ENCODE measurements at regions not wholly inside any gene's neighbourhood (a gene's known extent, or its start where the extent isn't known, plus 50 kb on each side); places are given as distances from the start of the nearest gene placed in this dataset.
"Not testable (repeated sequence)": the region's sequence is repeated elsewhere in the genome, so short reads cannot be mapped to it uniquely, and the experiment has no call there.

- DNase-seq (ENCODE audit: low read depth) = no peak
These were observed 140.9 kb downstream of the DLL1 start for GRCh38 chr6:170149681-170150589.

- DNase-seq (ENCODE audit: low read depth) = no peak
These were observed 142.0 kb downstream of the DLL1 start for GRCh38 chr6:170148709-170149470.

GRCh38 chr6:170147832-170148708 lies 142.8 kb downstream of the DLL1 start:
- no peak for DNase-seq (ENCODE audit: low read depth)

- no peak for DNase-seq (ENCODE audit: low read depth)
These were observed 143.7 kb downstream of the DLL1 start for GRCh38 chr6:170147056-170147787.

GRCh38 chr6:170146640-170147039 lies 144.2 kb downstream of the DLL1 start:
- no peak for DNase-seq (ENCODE audit: low read depth)

- DNase-seq (ENCODE audit: low read depth) = not testable (repeated sequence)
These were observed 144.7 kb downstream of the DLL1 start for GRCh38 chr6:170146131-170146530.

DNA sequence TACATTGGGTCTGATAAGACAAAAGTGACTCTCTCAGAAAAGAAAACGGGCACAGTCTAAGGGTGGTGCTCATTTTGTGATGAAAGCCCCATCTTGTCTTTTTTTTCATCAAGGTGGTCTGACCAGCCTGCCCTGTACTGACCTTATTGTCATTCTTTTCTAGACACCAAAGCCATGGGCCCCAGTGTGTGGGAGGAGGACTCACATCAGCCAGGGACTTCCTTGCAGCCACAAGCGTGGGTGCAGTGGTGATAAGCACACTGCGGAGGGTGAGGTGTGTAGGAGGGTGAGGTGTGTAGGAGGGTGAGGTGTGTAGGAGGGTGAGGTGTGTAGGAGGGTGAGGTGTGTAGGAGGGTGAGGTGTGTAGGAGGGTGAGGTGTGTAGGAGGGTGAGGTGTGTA lies 145.2 kb downstream of the DLL1 start:
- not testable (repeated sequence) for DNase-seq (ENCODE audit: low read depth)

GRCh38 chr6:170145272-170145592 lies 145.6 kb downstream of the DLL1 start:
- no peak for DNase-seq (ENCODE audit: low read depth)

GRCh38 chr6:170144571-170145271 lies 146.2 kb downstream of the DLL1 start:
- DNase-seq (ENCODE audit: low read depth) = no peak

DNA sequence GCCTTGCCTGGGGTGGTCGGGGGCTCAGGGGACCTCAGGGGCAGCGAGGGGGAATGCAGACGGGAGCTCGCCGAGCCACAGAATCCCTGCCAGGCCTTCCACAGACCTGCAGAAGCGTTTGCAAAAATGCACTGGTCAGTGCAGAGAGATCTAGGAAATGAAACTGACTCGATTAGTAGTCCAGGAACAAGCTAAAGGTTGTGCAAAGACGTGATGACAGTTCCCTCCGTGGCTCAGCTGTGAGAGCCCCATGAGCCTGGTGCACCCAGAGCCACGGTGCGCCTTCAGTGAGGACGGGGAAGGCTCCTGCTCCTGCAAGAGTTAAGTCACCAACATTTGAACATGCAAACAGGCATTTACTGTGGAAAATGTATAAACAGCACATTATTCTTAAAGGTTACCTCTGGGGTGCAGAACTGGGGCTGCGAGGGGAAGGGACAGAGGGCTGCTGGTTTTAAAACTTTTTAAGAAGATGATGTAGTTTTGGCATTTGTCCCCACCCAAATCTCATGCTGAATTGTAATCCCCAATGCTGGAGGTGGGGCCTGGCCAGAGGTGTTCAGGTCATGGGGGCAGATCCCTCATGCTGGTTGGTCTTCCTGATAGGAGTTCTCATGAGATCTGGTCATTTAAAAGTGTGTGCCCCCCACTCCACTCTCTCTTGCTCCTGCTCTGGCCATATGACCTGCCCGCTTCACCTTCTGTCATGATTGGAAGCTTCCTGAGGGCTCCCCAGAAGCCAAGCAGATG lies 147.3 kb downstream of the DLL1 start:
- DNase-seq (ENCODE audit: low read depth) = no peak

GRCh38 chr6:170142559-170142958 lies 148.3 kb downstream of the DLL1 start:
- DNase-seq (ENCODE audit: low read depth) = no peak

- not testable (repeated sequence) for DNase-seq (ENCODE audit: low read depth)
These were observed 149.8 kb downstream of the DLL1 start for GRCh38 chr6:170141061-170141460.

- no peak for DNase-seq (ENCODE audit: low read depth)
These were observed 150.7 kb downstream of the DLL1 start for GRCh38 chr6:170140129-170140528.

DNA sequence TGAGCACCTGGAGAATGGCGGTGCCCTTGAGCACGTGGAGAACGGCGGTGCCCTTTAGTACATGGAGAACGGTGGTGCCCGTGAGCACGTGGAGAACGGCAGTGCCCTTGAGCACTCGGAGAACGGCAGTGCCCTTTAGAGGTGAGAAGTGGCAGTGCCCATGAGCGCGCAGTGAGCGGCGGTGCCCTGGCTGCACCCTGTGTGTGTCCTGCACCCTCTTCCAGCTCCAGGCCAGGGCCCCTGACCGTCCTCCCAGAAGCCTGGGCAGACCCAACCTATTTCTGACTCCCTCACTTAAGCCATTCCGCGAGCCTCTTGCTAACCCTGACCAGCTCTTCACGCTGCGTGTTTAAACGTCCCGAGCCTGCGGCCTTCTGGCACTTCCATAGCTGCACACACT lies 151.3 kb downstream of the DLL1 start:
- no peak for DNase-seq (ENCODE audit: low read depth)

- DNase-seq (ENCODE audit: low read depth) = not testable (repeated sequence)
These were observed 151.8 kb downstream of the DLL1 start for GRCh38 chr6:170139046-170139445.

DNA sequence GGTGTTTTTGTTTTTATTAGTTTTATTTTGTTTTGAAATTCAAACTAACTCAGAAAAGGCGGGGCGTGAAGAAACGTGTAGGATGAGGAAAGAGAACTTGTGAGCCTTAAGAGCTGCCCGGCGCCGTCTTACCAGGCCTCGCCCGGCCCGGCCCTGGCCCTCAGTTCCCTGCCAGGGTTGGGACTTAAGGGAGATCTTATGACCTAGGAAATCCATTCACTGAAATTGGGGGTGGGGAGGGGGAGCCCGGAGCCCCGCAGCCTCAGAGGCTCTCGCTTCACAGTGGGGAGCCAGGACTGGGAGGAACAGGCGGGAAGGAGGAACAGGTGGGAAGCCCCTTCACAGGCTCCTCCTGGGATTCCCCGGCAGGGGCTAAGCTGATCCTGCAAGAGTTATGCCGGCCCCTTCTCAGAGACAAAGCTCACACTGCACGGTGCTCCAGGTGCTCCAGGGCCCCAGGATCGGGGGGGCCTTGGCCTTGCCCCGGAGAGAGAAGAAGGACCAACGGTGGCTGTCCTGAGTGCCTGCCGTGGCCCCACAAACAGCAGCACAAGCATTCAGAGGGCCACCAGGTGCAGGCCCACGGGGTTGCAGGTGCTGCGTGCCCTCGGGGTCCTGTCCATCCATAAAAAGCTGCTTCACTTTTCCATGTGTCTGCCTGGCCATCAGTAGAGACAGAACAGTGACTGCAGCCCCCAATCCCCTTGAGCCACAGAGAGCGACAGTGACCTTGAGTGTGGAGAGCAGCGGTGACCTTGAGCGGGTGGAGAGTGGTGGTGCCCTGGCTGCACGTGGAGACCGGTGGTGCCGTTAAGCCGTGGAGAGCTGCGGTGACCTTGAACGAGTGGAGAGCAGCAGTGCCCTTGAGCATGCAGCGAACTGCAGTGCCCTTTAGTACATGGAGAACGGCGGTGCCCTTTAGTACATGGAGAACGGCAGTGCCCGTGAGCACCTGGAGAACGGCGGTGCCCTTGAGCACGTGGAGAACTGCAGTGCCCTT lies 152.7 kb downstream of the DLL1 start:
- no peak for DNase-seq (ENCODE audit: low read depth)

DNA sequence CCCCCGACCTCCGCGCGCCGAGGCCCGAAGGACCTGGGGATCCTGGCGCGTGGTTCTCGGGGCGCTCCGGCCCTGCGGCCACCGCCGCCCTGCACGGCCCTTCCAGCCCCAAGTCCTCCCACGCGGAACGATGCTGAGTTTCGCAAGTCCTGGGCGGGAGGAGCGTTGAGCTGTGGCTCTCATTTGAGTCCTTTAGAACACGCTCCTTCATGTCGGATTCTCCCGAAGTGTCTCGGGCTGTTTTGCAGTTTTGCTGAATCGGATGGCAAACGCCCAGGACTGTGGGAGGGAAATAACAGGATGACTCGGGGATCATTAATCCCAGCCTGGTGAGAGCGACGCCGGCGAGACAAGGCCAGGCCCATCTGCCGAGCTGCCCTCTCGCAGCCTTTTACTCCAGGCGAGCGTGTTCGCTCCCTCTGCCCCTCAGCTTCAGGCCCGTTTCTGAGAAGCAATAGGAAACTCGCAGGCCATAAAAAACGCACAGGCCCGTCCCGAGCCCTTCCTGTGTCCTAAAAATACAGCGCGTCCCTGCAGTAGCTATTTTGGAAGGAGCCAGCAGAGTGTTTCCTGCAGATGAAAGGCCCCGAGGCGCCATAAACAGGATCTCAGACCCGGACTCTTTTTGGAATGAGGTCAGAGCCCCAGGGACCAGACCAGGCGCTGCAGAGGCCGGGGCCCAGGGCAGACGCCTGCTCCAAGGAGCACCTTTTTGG lies 153.5 kb downstream of the DLL1 start:
- DNase-seq (ENCODE audit: low read depth) = no peak

Measured in HT1080 (cell line).